HepG2 (cell line): ENCODE measurements at regions not wholly inside any gene's neighbourhood (a gene's known extent, or its start where the extent isn't known, plus 50 kb on each side); places are given as distances from the start of the nearest gene placed in this dataset.

Experiments
- CC2D1A ChIP-seq: sonication (generic); formaldehyde crosslinking; IDR thresholded peaks from 2 replicates; pipeline ENCODE4 v1.8.1; 2023; ENCODE audit warnings: mild to moderate bottlenecking, missing genetic modification reagents
- CTCF ChIP-seq: sonication (generic); formaldehyde crosslinking; IDR thresholded peaks from 2 replicates; pipeline ENCODE4 v1.5.0; 2020; ENCODE audit warnings: mild to moderate bottlenecking, missing genetic modification reagents, moderate library complexity
- POLR2G ChIP-seq: fragments of 200-400 bp; formaldehyde crosslinking; IDR thresholded peaks from 2 replicates; pipeline ENCODE4 v1.6.1; 2018; ENCODE audit warnings: mild to moderate bottlenecking, low read depth, low read length, moderate library complexity
- ZNF121 ChIP-seq: sonication (generic); formaldehyde crosslinking; IDR thresholded peaks from 2 replicates; pipeline ENCODE4 v1.5.0; 2020; ENCODE audit warnings: mild to moderate bottlenecking, missing genetic modification reagents
- TF ChIP-seq, protein P1 (sequence below): sonication (generic); formaldehyde crosslinking; conservative IDR thresholded peaks from 2 replicates; pipeline ENCODE4 v1.4.0; 2020; ENCODE audit warnings: missing genetic modification reagents

DNA sequence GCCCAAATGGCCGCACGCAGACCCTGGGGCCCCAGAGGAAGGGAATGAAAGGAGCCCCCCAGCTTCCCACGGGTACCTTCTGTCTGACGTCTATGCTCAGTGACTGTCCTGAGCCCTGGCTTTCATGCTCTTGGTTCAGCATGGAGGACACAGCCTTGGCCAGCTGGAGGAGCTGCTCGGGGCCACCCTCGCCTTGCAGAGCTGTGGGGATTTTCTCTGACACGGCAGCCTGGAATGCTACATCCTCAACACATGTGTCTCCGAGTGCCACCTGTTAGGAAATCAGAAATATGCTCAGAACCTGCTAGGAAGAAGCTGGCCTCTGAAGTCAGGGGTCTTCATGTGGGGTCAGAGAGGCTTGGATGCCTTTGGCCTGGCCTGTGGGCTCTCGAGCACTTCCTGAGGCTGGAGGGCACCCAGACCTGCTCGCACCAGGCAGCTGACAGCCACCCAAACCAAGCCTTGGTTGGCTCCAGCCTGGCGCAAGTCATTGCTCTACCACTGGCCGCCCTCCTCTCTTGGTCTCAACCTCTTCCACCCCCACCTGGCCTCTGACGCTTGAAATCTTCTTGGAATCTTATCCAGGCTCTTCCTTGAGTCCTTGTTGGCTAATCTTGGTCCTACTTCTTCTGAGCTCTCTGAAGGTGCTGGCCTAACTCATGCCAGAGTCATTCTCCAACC, 63.7 kb upstream of the BCO1 start:
- TF ChIP-seq, protein P1, sequence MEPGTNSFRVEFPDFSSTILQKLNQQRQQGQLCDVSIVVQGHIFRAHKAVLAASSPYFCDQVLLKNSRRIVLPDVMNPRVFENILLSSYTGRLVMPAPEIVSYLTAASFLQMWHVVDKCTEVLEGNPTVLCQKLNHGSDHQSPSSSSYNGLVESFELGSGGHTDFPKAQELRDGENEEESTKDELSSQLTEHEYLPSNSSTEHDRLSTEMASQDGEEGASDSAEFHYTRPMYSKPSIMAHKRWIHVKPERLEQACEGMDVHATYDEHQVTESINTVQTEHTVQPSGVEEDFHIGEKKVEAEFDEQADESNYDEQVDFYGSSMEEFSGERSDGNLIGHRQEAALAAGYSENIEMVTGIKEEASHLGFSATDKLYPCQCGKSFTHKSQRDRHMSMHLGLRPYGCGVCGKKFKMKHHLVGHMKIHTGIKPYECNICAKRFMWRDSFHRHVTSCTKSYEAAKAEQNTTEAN (CRISPR knock-in tag) = no peak
- TF ChIP-seq POLR2G = no peak
- TF ChIP-seq ZNF121 = no peak
- TF ChIP-seq CC2D1A = no peak
- no peak for TF ChIP-seq CTCF (CRISPR knock-in tag)
